HepG2 (cell line): ENCODE measurements at regions not wholly inside any gene's neighbourhood (a gene's known extent, or its start where the extent isn't known, plus 50 kb on each side); places are given as distances from the start of the nearest gene placed in this dataset.

Source experiments
- AHR ChIP-seq: IDR thresholded peaks from 2 replicates; pipeline ENCODE4 v1.6.1; 2018; ENCODE audit warnings: missing genetic modification reagents, missing compliant biosample characterization
- ZNF790 ChIP-seq: sonication (generic); formaldehyde crosslinking; IDR thresholded peaks from 2 replicates; pipeline ENCODE4 v1.8.0; 2022; ENCODE audit warnings: missing genetic modification reagents, mild to moderate bottlenecking, borderline replicate concordance
- TF ChIP-seq, protein P1 (sequence below): sonication (generic); formaldehyde crosslinking; IDR thresholded peaks from 2 replicates; pipeline ENCODE4 v1.5.0; 2020; ENCODE audit warnings: missing genetic modification reagents

DNA sequence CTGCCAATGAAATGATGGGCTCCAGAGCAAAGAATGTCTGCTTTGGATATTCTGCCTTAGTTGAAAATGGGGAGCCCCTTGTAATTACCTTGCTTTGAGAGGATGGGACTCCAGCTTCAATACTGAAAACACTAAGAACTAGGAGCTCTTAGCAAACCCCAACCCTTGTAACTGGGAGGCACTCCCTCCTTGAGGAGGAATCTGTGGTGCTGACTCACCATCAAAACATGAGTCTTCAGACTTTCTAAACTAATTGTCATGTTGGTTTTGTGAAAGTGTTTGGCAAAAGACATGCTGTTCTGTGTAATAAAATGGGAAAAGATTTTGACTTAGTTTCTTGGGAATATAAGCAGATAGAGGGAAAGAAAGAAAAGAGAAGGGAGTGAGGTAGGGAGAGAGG is 91.9 kb upstream of the PTPRD start:
- no peak for TF ChIP-seq ZNF790 (CRISPR knock-in tag)
- TF ChIP-seq, protein P1, sequence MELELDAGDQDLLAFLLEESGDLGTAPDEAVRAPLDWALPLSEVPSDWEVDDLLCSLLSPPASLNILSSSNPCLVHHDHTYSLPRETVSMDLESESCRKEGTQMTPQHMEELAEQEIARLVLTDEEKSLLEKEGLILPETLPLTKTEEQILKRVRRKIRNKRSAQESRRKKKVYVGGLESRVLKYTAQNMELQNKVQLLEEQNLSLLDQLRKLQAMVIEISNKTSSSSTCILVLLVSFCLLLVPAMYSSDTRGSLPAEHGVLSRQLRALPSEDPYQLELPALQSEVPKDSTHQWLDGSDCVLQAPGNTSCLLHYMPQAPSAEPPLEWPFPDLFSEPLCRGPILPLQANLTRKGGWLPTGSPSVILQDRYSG (CRISPR knock-in tag): no peak
- no peak for TF ChIP-seq AHR (CRISPR knock-in tag)
